Right ventricle myocardium superior (tissue), 1 donor: ENCODE measurements at regions not wholly inside any gene's neighbourhood (a gene's known extent, or its start where the extent isn't known, plus 50 kb on each side); places are given as distances from the start of the nearest gene placed in this dataset.
A peak's percentile ranks its signal among the peaks of the same experiment; 100 is the strongest.
"Not testable (repeated sequence)": the region's sequence is repeated elsewhere in the genome, so short reads cannot be mapped to it uniquely, and the experiment has no call there.

ENCODE experiments used
- ATAC-seq: fragments of 200-7000 bp; cut with Tn5 transposase; one replicate; pipeline ENCODE4 v1.9.1; 2020; ENCODE audit warnings: mild to moderate bottlenecking; ENCODE audit not compliant: poor library complexity
- DNase-seq: peaks from one replicate; pipeline ENCODE4 v3.0.0-alpha.2; 2020
- intact Hi-C: fragments of 100-400 bp; cut with DNase I; formaldehyde crosslinking; loops from one replicate; pipeline ENCODE4 v1.11.2; 2022
- donor health status: DM: no; HTN: yes; CAD: no; lungs with severe emphysema.

DNA sequence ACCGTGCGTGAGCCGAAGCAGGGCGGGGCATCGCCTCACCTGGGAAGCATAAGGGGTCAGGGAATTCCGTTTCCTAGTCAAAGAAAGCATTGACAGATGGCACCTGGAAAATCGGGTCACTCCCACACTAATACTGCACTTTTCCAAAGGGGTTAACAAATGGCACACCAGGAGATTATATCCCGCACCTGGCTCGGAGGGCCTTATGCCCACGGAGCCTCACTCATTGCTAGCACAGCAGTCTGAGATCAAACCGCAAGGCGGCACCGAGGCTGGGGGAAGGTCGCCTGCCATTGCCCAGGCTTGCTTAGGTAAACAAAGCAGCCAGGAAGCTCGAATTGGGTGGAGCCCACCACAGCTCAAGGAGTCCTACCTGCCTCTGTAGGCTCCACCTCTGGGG, 1698.1 kb downstream of the TP53TG3F start:
- intact Hi-C loops, ATAC-seq: not testable (repeated sequence)

GRCh38 chr16:35169324-35169723, 1709.9 kb downstream of the TP53TG3F start:
- intact Hi-C loops, DNase-seq, ATAC-seq: not testable (repeated sequence)

More for the DNA sequence above, 1698.1 kb downstream of the TP53TG3F start:
- peak; percentile 20 for DNase-seq

DNA sequence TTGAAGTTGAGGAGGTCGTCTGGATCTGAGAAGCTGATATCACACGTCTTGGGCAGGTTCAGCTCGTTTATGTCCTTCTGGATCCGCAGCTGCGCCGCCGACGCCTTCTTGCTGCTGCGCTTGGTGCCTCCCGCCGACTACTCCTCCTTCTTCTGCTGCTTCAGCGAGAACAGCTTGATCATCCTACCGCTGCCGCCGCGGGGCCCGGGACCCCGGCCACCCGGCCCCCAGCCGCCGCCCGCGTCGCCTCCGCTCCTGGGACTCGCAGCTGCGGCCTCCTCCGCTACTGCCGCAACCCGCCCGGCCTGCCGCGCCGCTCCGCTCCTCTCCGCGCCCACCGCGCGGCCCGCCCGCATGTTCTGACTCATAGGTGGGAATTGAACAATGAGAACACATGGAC, 1710.6 kb downstream of the TP53TG3F start:
- intact Hi-C loops, ATAC-seq, DNase-seq: not testable (repeated sequence)

DNA sequence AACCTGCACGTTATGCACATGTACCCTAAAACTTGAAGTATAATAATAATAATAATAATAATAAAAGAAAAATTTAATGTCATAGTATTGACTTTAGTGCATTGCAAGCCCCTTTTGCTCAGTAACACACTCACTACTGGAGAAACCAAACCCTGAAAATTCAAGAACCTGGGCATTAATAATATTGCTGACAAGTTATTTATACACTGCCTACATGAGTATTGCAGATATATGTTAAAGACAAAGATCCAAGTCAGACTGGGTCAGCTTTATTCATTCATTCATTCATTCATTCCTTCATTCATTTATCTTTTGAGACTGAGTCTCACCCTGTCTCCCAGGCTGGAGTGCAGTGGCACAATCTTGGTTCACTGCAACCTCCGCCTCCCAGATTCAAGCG, 1711.2 kb downstream of the TP53TG3F start:
- DNase-seq (no peak), ATAC-seq (no peak)
- intact Hi-C loops, result no loop called here

GRCh38 chr16:35171106-35171505, 1711.7 kb downstream of the TP53TG3F start:
- DNase-seq, result no peak
- intact Hi-C loops, result no loop called here
- ATAC-seq, result no peak

DNA sequence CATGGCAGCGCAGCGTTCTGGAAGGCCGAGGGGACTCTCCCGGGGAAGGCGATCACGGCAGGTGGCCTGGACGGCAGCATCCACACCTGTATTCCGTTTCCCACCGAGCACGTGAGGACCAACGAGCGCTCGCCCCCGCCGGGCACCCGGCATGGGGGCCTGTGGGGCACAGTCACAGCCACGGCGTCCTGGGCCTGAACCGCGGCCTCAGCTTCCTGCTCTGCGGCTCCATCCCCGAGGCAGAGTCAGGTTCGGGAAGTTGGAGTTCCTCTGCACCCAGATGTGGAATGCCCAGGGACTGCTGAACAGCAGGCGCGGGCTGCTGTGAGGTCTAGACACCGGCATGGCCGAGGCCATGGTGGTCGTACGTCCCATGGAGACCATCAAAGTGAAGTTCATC, 1713.9 kb downstream of the TP53TG3F start:
- intact Hi-C loops, result no loop called here
- ATAC-seq (no peak), DNase-seq (no peak)

- intact Hi-C loops, result no loop called here
- ATAC-seq (no peak), DNase-seq (no peak)
These were observed 1714.6 kb downstream of the TP53TG3F start for GRCh38 chr16:35174016-35174415.

DNA sequence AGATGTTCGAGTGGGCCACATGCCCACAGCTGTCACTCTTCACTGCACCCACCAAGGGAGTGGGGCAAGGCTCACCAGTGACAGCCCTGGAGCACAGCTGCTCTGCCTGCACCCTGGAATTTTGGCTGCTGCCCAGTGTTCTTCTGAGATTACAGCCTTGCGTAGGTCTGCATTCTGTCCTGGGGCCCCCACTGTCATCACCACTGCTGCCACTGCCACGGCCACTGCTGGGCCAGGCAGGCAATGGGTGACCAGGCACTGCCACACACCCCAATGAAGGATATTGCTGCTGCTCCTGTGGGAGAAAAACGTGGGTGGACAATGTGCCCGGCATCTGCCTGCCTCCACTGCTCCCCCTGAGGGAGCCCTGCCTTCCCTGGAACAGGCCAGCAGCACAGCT, 1717.0 kb downstream of the TP53TG3F start:
- ATAC-seq, result peak; percentile 97
- intact Hi-C loops, result no loop called here
- DNase-seq, result peak; percentile 71

DNA sequence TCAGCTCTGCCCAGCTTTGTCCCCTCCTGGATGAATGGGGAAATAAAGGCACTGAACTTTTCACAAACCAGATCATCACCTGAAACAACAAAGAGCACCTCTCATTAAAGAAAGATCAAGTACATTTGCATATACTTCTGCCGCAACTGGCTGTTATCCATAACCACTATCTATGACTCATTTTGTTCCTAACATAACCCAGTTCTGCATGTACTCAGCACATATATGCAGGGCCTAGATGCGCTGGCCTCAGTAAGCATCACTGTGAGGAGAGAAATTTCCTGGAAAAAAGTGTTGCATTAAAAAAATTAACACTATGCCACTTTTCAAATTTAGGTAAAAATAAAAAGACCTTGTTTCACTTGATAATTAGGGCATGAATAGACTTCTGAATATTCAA, 1718.4 kb downstream of the TP53TG3F start:
- ATAC-seq (no peak), DNase-seq (no peak)
- intact Hi-C loops, result no loop called here

- intact Hi-C loops, result no loop called here
- ATAC-seq (no peak), DNase-seq (no peak)
These were observed 1721.6 kb downstream of the TP53TG3F start for GRCh38 chr16:35180970-35181369.

- ATAC-seq (no peak), DNase-seq (no peak)
- intact Hi-C loops, result no loop called here
These were observed 1722.1 kb downstream of the TP53TG3F start for GRCh38 chr16:35181422-35182030.

DNA sequence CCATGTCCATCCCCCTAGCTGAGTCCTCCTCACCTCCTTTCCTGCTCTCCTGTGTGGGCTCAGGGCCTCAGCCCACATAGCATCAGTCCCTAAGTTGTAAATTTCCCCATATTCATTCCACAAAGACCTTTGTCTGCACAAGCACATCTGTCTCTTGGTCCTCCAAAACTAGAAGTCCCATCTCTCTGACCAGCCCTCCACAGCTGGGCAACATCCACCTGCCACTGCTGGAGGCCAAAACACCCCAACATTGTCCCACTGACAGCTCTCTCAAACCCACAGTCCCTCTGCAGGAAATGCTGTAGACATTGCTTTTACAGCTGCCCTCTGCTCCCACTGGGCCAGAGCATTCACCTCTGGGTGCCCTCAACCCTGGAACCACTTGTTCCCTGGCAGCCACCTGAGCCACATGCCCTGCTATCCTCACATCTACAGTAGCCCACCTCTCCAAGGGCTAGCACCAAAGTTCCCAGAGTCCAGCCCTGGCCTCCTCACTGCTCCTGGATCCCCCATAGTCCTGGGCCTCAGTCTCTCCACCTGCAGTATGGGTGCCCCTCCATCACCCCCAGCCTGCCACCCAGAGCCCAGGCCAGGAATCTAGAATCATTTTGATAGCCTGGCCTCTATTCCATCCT, 1722.7 kb downstream of the TP53TG3F start:
- DNase-seq, result no peak
- peak; percentile 29 for ATAC-seq
- intact Hi-C loops, result no loop called here

DNA sequence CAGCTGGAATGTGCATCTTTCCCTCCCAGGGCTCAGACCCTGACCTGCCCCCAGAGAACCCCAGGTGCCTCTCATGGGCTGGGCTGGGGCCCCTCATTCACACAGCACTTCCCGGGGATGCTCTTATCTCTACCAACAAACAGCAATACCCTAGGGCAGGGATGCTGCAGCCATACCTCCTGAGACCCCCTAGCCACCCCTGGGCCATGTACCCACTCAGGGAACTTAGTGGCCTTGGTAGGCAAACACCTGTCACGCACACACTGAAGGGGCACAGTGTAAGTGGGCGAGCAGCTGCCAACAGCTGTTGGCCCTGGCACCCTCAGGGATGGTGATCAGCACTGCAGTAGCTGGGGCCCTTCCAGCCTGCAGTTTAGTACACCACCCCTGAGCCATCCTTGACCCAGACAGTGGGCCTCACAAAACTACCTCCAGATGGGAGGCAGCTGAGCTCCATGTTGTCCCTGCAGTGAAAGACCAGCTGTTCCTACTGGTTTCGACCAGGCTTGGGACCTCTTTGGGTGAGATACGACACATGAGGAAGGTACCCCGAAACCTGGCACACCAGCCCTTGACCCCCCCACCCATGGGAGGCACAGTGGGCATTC, 1723.6 kb downstream of the TP53TG3F start:
- DNase-seq, result no peak
- no peak for ATAC-seq
- intact Hi-C loops, result no loop called here

- no peak for ATAC-seq
- no peak for DNase-seq
- intact Hi-C loops, result no loop called here
These were observed 1725.0 kb downstream of the TP53TG3F start for GRCh38 chr16:35184356-35184870.

DNA sequence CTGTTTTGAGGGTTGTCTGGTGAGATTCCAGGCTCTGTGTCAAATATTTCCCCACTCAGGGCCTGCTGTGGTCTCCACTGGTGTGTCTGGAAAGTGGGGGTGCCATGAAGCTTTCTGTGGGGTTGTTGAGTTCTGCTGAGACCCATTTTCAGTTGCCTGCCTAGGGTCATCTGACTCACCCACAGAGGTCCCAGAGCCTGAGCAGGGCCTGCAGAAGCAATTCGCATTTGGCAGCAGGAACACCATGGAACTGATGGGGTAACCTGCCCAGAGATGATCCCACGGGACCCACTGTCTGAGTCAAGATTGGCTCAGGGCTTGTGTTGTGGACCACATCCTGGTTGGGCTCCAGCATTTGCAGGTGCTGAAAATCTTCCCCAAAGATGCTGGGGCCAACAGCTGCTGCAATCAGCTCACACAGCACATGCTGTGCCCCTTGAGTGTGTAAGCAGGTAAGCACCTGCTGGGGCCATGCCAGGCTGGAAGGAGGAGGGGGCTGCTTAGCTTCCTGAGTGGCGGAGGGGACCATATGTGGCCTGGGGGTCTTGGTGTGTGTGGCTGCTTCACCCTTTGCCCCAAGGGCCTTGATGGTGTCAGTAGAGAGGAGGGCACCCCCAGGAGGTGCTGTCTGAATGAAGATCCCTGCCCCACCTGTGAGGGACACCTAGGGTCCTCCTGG, 1726.1 kb downstream of the TP53TG3F start:
- intact Hi-C loops, result no loop called here

GRCh38 chr16:35186045-35186759, 1726.8 kb downstream of the TP53TG3F start:
- intact Hi-C loops, result no loop called here
- DNase-seq, result no peak
- ATAC-seq, result no peak

More for the DNA sequence above, 1726.1 kb downstream of the TP53TG3F start:
- ATAC-seq (no peak), DNase-seq (no peak)

DNA sequence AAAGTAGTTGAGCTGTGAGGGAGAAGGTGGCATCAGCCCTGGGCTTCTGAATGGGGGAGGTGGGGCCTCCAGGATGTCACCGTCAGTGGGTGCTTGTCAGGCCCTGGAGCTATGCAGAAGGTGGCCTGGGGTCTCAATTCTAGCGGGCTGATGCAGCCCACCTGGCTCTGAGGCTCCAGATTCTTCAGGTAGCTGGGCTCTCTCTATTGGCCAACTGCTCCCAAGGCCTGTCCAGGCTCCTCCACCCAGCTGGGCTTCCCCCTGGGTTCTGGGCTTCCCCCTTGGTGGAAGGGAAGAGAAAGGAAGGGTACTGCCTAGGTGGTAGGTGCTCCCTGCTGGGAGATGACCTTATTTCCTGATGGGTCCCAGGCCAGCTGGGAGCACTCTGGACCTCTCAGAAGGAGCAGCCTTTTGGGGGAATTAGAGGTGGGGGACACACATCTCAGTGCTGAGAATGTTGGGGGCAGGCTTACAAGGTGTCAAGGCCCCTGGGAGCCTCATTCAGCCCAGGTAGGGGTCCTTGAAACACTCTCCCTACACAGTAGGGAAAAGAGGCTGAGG, 1728.3 kb downstream of the TP53TG3F start:
- ATAC-seq, result no peak
- intact Hi-C loops, result no loop called here

DNA sequence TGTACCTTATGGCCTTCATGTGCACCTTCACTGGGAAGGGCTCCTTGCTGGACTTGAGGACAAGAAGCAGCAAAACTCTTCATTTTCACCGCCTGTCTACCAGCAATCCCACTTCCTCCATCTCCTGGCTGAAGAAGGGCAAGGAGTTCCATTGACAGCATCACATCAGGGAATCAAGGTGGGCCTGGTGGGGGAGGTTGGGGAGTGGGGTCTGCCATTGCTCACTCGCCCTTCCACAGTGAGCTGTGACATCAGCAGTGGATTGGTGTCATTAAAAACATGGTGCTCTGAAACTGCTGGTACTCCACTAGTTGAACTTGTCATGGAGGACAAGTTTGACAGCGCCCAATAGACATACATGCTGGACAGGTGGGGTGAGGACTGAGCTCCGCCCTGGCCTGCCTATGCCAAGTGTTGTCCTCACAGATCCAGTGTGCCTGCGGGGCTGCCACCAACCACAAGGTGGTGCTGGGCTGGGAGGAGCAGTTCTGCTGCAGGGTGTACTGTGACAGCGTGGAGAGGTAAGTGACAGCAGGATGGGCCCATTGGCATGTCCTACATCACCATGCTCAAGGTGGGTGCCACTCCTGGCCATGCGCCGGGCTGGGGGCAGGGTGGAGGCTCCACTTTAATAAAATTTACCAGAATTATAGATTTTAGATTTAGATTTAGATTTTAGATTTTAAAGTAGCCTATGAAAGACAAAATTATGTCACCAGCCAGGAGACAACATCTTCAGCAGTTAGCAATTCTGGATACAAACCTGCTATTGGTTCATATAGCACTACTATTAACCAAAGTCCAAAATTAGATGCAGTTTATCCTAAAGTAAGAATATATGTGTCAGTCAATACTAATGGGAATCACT, 1729.1 kb downstream of the TP53TG3F start:
- ATAC-seq (peak; percentile 58), DNase-seq (no peak)
- intact Hi-C loops, result no loop called here

More for the DNA sequence above, 1728.3 kb downstream of the TP53TG3F start:
- DNase-seq, result no peak
